GM21367 (cell line): ENCODE measurements at regions not wholly inside any gene's neighbourhood (a gene's known extent, or its start where the extent isn't known, plus 50 kb on each side); places are given as distances from the start of the nearest gene placed in this dataset.
"Not testable (repeated sequence)": the region's sequence is repeated elsewhere in the genome, so short reads cannot be mapped to it uniquely, and the experiment has no call there.

Experiments
- ATAC-seq: cut with Tn5 transposase; IDR thresholded peaks from one replicate; pipeline ENCODE4 v1.9.1; 2021; ENCODE audit not compliant: unreplicated experiment

GRCh38 chr9:26789959-26790358 lies 102.6 kb downstream of the CAAP1 start:
- ATAC-seq, result no peak

DNA sequence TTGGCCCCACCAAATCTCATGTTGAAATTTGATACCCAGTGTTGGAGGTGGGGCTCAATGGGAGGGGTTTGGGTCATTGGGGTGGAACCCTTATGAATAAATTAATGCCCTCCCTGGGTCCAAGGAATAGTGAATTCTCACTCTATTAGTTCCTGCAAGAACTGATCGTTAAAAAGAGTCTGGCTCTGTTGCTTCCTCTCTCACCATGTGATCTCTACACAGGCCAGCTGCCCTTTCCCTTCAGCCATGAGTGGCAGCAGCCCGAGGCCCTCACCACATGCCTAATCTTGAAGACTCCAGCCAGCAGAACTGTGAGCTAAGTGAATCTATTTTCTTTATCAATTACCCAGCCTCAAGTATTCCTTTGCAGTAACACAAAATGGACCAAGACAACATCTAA lies 106.0 kb downstream of the CAAP1 start:
- ATAC-seq, result no peak

DNA sequence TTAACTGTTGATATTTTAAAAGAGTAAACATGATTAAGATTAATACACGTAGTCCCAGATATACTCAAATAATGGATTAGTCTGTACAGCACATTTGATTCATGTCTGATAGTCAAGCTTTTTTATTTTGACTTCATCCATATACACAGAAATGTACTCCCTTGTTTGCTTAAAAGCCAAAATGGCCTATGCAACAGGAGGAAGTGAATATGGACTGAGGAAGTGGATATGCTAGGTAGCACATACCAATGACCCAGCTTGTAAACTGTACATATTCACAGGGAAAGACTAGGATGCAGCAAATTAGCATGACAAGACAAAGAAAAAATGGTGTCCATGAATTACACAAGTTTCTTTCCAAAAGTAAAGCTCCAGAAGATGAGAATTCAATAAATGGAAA lies 109.7 kb downstream of the CAAP1 start:
- ATAC-seq, result no peak

DNA sequence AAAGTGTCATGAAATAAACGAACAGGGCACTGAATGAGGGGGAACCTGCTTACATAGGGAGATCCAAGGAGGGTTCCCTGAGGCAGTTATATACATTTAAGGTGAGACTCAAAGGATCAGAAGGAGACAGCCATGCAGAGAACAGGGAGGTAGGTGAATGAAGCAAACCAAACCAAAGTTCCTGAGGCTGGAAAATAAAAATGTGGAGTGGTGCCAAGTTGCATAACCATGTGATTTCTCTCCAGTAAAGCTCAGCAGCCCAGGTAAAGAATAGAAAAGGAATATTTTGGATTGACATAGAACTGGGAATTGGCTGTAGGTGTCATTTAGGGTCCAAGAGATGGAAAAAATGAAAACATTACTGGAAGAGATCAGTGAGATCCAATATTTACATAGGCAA lies 110.7 kb downstream of the CAAP1 start:
- ATAC-seq, result no peak

GRCh38 chr9:26780307-26780706 lies 112.3 kb downstream of the CAAP1 start:
- not testable (repeated sequence) for ATAC-seq

- no peak for ATAC-seq
Measured at GRCh38 chr9:26779062-26779461, 113.5 kb downstream of the CAAP1 start.

- ATAC-seq, result no peak
Measured at GRCh38 chr9:26775391-26775790, 117.2 kb downstream of the CAAP1 start.

DNA sequence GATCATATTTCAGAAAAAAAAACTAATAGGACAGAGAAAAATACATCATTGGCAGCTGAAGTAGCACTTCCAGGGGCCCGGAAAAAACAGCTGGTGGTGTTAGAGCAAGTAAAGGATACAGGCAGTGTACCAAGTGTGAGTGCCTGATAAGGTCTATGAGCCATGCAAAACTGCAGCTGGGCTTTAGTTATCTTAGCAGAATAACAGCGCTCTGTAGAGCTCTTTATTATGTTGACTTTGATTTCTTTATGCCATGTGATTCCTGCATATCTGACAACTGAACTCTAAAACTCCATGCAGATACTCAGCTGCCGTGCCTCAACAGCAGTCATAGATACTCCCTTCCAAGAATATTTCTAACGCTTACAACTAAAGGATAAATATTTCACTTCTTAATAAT lies 119.5 kb downstream of the CAAP1 start:
- no peak for ATAC-seq

DNA sequence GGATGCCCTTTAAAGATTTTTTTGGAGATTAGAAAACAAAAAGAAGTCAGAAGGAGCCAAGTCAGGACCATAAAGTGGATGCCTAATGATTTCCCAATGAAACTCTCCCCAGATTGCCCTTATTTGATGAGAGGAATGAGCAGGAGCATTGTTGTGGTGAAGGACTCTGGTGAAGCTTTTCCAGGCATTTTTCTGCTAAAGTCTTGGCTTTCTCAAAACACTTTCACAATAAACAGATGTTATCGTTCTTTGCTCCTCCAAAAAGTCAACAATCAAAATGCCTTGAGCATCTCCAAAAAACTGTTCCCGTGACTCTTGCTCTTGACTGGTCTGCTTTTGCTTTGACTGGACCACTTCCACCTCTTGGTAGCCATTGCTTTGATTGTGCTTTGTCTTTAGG lies 121.8 kb downstream of the CAAP1 start:
- ATAC-seq, result no peak

- no peak for ATAC-seq
Measured at GRCh38 chr9:26768145-26768544, 124.5 kb downstream of the CAAP1 start.

DNA sequence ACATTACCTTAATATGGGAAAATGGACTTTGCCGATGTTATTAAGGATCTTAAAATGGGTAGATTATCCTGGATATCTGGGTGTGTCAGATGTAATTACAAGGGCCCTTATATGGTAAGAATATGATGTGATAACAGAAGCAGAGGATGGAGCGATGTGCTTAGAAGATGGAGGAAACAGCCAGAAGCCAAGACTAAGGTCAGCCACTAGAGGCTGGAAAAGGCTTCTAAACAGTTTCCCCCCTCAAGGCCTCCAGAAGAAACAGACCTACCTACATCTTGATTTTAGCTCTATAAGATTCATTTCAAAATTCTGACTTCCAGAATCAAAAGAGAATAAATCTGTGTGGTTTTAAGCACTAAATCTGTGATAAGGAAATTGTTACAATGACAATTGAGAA lies 131.9 kb downstream of the CAAP1 start:
- no peak for ATAC-seq

GRCh38 chr9:26758655-26759054 lies 133.9 kb downstream of the CAAP1 start:
- ATAC-seq, result no peak

DNA sequence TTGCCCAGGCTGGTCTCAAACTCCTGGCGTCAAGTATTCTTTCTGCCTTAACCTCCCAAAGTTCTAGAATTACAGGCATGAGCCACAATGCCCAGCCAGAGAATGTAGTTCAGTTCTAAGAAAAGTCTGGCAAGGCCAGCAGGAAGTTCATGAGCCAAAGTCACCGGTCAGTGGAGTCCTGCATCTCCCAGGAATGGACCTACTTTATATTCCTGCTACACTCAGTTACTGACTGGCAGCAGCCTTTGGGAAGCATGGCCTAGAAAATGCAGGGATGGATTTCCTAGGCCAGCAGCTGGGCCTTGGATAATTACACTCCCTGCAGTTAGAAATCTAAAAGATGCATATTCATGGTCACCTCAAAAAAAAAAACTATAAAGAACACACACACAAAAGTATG lies 135.7 kb downstream of the CAAP1 start:
- no peak for ATAC-seq

- no peak for ATAC-seq
Measured at GRCh38 chr9:26755476-26755875, 137.1 kb downstream of the CAAP1 start.

GRCh38 chr9:26754509-26755164 lies 138.0 kb downstream of the CAAP1 start:
- ATAC-seq, result no peak

DNA sequence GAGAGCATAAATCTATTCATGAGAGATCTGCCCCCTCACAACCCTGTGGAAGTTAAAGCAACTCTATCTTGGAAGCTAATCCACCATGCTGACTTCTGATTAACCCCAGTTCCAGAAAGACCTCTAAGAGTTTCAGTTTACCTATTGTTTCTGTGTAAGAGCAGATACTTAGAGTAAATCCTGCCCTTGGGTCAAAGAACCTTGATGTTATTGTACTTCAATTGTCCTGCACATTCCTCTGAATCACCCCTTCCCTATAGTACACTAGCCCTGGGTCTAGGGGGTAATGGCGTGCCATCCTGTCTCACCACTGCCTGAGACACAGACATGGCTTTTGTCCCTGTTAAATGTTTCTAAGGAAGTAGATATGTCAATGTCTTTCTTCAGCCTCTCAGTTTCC lies 138.6 kb downstream of the CAAP1 start:
- no peak for ATAC-seq

GRCh38 chr9:26750162-26750561 lies 142.4 kb downstream of the CAAP1 start:
- ATAC-seq, result no peak

DNA sequence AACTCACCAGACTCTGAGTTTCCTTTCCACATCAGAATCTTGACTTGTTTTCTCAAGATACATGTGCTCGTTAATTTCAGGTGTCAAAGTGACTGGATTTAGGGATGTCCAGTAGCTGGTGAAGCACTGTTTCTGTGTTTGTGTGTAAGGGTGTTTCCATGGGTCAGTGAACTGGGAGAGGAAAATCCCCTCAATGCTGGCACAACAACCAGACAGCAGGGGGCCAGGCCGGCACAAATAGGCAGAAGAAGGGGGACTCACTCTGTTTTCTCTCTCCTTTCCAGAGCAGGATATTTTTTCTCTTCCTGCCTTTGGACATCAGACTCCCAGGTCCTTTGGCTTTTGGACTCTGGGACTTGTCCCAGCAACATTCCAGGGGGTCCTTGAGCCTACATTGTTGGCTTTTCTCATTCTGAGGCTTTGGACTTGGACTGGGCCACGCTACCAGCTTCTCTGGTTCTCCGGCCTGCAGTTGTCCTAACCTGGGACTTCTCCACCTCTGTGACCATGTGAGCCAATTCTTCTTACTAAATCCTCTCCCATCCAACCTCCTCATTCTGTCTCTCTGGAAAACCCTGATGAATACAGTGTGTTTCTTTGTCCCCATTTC lies 144.0 kb downstream of the CAAP1 start:
- ATAC-seq, result no peak

- no peak for ATAC-seq
Measured at GRCh38 chr9:26747611-26748010, 145.0 kb downstream of the CAAP1 start.

DNA sequence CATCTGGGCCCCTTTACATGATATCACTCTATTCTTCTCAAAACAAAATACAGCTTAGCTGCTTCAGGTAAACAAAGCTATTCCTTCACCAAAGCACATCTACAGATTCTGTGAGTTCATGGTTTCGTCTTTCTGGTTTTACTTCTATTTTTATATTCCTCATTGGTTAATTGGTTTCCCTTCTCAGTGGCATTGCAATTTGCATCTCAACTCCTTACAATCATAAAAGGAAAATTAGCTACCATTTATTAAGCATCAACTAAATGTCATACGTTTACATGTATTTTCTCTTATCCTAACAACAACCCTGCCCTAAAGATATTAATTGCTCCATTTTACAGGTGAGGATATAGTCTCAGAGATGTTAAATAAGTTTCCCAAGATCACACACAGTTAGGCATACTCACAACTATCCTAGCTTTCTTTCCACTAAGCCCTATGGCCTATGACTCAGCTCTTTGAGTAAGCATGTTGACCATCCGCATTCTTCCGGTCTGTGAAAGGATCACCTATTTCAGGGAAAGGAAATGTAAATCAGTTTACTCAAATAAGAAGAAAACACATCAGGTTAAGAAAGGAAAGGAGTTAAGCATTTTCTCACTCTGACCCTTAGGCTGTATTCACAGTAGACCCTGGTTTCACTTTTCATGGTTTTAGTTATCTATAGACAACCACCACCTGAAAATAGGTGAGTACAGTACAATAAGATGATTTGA lies 146.1 kb downstream of the CAAP1 start:
- ATAC-seq, result peak; percentile 82

DNA sequence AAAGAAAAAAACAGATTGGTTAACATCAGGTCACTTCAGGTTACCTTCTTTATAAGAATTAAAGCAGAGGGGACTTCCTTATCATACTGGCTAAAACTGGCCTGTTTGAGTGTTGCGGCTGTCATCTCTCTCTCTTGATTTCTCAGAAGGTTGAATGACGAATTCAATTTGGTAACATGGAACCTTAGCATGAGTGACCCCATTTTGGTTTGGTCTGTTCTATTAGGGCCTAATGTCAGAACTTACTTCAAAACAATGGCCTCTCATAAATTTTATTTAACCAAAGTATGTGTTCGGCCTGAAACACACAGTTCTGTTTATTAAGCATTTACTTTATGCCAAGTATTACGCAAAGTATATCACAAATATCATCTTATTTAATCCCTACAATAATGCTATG lies 147.5 kb downstream of the CAAP1 start:
- ATAC-seq, result no peak

- no peak for ATAC-seq
Measured at GRCh38 chr9:26744191-26744965, 148.2 kb downstream of the CAAP1 start.
